GM19452 (cell line): ENCODE measurements at regions not wholly inside any gene's neighbourhood (a gene's known extent, or its start where the extent isn't known, plus 50 kb on each side); places are given as distances from the start of the nearest gene placed in this dataset.
"Not testable (repeated sequence)": the region's sequence is repeated elsewhere in the genome, so short reads cannot be mapped to it uniquely, and the experiment has no call there.

Source experiments
- ATAC-seq: cut with Tn5 transposase; IDR thresholded peaks from one replicate; pipeline ENCODE4 v1.9.1; 2021; ENCODE audit not compliant: unreplicated experiment

DNA sequence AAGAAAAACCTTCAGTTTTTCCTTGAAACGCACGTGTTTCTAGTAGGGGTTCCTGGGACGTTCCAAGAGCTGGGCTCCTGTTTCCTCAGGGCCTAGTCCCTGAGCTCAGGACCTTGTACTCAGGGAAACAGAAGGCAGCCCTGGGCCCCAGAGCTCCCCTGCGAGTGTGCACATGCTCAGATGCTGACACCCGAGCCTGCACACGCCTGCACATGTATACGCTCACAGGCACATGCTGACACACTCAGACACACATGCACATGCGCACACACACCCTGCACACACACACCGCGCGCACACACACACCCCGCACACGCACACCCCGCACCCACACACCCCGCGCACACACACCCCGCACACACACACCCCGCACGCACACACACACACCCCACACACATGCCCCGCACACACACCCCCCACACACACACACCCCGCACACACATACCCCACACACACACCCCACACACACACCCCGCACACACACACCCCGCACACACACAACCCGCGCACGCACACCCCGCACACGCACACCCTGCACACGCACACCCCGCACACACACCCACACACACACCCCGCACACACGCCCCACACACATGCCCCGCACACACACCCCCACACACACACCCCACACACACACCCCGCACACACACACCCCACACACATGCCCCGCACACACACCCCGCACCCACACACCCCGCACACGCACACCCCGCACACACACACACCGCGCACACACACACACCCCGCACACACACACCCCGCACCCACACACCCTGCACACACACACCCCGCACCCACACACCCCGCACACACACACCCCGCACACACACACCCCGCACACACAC is 52.2 kb downstream of the CALML3 start:
- ATAC-seq = no peak

DNA sequence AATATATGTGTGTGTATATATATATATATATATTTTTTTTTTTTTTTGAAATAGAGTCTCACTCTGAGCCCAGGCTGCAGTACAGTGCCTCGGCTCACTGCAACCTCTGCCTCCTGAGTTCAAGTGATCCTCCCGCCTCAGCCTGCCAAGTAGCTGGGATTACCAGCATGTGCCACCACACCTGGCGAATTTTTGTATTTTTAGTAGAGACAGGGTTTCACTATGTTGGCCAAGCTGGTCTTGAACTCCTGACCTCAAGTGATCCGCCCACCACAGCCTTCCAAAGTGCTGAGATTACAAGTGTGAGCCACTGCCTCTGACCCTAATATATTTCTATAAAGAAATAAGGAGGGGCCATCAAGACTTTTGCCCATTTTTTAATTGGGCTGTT is 55.3 kb downstream of the CALML3 start:
- not testable (repeated sequence) for ATAC-seq

DNA sequence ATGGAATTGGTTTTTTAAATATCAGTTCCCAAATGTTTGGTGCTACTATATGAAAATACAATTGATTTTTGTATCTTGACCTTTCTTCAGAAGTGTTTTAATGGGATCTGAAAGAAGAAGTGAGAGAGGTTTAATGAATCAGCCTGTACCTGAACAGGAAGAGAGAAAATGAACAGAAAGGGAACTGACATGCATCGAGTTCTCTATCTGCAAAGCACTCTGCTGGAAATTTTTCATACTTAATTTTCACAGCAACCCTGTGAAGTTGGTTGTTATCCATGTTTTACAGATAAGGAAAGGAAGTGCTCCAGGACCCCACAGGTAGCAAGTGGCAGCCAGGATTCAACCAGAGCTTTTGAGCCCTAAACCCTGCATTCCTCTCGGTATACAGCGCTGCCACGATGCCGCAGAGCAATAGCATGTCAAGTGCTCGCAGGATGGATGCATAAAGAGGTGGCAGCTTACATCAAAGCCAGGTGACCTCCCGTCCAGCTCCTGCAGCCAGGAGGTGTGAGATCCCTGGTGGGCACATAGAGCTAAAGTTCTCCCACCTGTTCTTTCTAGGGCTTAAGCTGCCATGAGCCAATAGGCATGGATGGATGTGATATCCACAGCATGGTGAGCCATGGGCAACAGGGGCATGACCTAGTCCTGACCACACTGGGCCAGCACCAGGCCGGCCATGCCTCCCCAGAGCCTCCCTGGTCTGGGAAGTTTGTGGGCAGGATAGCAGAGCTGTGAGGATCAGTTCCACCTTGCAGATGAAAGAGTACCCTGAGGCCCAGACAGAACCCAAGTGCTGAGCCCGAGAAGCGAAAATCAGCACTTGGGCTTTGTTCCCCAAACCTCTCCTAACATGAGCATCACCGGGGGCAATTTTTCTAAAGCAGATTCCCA is 57.2 kb downstream of the CALML3 start:
- peak; percentile 54 for ATAC-seq

DNA sequence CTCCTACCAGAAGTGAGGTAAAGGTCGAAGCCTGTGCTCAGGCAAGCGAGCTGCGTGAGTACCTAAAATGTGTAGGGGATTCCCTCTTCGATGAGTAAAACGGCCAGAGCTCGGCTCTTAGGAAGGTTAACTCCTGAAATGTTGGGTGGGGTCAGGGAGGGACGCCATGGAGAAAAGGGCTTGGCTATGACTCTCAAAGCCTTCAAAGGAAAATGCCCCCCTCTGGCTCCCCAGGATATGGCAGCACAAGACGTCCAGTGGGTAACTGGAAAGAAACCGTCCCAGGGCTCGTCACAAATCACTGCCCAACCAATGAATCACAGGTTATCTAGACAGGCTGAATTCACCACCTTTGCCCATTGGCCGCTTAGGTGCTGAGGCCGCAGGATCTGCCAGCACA is 58.0 kb downstream of the CALML3 start:
- no peak for ATAC-seq

DNA sequence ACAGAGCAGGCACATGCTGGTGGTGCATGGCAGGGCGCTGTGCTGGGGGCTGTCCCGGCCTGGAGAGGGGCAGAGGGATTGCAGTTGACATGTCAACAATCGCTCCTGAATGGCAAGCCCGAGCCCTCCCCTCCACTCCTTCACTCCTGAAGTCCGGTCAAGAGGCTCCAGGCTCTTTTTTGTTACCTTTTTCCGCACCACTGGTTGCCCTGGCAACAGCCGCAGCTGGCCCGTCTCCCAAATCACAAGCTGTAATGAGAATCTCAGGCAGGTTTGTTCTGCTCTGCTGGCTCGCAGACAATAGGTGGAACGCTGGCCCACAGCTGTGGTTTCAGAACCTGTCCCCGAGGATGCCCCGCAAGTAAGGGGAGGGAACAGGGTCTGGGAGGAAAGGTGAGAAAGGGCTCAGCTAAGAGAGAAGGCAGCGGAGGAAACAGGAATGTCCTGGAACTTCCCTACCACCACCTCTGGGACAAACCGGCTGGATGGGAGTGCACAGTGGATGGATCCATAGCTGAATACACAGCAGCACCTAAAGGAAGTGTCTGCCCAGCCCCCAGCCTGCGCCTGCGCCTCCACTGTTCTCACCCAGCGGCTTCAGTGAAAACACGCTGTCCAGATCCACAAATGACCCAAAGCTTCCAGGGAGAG is 58.9 kb downstream of the CALML3 start:
- ATAC-seq = peak; percentile 51

DNA sequence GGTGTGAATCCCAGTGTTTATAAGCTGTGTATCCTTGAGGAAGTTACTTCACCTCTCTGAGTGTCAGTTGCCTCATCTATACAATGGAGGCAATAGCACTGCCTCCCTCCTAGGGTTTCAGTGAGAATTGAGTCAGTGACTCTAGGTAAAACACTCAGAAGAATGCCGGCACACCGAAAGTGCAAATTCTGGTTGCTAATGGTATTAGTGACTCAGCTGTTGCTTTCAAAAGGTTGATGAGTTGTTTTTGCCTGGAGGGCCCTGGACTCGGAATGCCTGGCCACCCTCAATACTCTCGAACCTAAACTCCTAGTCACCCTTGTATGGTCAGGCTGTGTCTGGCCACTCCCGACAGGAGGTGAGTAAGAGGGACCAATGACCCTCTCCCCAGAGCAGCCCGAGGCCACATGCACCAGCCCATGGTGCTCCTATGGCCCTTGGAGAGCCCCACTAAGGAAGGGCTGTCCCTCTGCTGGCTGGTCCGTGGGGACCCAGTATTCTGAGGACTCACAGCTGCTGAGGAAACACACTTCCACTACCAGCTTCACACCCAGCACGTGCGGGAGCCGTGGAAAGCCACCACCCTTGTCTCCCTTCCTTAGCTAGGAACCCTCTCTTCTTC is 60.2 kb downstream of the CALML3 start:
- peak; percentile 42 for ATAC-seq

DNA sequence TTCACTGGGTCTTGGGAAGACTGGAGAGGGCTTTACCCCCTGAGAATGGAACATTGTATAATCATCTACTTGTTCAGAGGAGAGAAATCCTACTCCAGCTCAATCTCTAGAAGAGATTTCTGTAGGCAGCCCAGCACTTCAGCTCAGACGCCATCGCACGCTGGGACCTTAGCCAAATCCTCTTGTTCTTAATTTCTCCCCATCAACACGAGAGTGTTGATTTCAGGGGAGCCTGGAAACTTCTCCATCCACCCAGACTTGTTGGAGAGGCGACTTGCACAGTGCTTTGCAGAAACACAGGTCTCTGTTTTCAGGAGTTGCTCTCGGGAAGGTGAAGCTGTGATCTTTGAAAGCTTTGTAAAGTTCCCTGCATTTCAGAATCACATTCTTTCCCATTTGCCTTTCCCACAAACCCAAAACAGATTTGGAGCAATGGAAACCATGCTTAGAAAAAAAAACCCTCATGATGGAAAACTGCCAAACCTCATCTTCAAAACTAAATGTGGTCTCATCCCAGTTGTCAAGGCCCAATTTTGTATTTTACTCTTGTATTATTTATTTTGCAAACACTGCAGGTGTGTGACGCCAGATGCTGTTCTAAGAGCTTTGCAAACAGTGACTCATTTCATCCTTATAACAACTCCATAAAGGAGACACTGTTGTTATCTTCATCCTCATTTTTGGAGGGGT is 60.9 kb downstream of the CALML3 start:
- no peak for ATAC-seq

DNA sequence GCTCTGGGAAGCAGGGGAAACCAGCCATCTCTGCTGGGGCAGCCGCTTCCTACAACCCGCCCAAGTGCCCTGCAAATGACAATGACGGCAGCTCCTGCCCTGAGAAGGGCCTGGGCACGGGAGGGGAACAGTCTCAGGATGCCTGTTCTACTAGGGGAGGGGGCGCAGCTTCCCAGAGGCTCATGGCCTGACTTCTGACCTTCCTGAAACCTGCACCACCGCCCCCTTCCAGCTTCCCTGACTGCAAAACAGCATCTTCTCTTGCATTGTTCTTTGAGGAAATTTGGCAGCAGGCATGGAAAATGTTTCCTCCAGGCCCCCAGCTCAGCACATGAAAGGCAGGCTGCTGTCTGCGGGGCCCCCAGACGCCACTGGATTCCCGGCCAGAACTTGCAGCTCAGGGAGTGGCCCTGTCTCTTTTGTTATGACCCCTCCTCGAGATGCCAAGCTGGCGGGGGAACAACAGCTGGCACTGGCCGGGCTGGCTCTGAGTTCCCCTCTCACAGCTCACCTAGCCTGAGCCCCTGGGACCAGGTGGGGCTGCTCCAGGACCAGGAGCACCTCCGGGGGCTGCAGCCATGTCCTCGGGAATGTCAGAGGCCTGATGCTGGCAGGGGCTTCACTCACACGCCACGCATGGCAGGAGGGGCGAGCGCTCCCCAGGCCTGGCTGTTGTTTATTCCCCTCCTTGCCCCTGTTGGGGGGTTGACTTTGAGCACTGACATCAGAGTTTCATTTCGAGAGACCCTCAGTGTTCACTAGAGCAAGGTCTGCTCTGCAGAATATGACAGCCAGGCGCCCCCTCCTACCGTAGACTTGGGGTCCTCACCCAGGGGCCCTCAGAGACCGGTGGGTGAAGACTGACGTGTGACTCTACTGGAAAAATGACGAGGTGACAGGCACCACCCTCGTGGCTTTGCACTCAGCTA is 62.7 kb downstream of the CALML3 start:
- ATAC-seq = no peak

DNA sequence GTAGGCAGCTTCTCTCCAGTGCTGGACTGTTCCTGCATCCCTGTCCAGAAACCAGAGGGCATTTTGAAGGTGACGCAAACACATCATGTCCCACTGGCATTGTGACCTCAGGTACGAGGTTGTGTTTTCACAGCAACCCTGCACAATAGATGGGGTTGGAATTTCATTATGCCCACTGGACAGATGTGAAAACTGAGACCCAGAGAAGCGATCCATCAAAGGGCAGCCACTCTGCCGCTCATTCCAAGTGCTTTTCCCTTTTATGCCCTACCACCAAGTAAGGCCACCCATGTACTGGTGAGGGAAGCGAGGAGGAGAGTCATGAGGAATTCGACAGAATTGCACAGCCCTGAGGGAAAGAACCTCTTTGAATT is 63.3 kb downstream of the CALML3 start:
- no peak for ATAC-seq

DNA sequence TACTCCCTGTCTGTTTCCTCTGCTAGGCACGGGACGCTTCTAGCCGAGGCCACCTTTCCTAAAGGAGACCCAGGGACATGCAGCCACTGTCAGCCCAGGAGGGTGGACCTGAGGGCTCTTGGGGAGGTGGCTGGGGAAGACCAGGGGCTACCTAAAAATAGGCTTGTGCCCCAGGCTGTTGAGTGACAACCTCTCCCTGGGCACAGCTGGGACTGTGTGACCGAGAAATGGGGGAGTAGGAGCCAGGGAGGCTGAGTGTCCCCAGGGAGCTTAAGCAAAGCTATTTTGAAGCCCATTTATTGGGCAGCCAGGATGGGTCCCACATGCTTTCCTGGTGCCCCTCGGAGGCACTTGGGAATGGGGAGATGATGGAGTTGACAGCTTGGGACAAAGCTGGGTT is 63.8 kb downstream of the CALML3 start:
- no peak for ATAC-seq
